ENCODE measurements at regions not wholly inside any gene's neighbourhood (a gene's known extent, or its start where the extent isn't known, plus 50 kb on each side); places are given as distances from the start of the nearest gene placed in this dataset.

- H3K4me2 ChIP-seq (ENCODE audit: low read length): no peak overlapping the region
- H3K27ac ChIP-seq (ENCODE audit: low read depth, low read length, poor library complexity, severe bottlenecking): no peak overlapping the region
- no peaks in the 10 kb centered on the region for H4K20me1 ChIP-seq (ENCODE audit: insufficient read depth, low read length)
- H3K36me3 ChIP-seq (ENCODE audit: insufficient read depth, low read length): no peaks in the 10 kb centered on the region
- H3K4me1 ChIP-seq (ENCODE audit: insufficient read depth, low read length, poor library complexity, severe bottlenecking): peaks cover 4% of the 10 kb centered on the region
- H3K4me3 ChIP-seq (ENCODE audit: low read depth, low read length, poor library complexity, severe bottlenecking): no peak overlapping the region
- intact Hi-C loops (cut with micrococcal nuclease; ENCODE audit: unreplicated experiment): no loop called here
- ChIA-PET CTCF (ENCODE audit: unreplicated experiment) (no interaction called here), POLR2A (interaction anchor here (0.9 to 1.5 kb wide), 2 partner anchors 8 to 9 kb away, joined by 4 to 6 read pairs; no protein-coding TSS in a partner anchor)
- TF ChIP-seq CTCF (conservative IDR thresholded peaks at IDR 0.05; ENCODE audit: low read length) (no peak), EZH2phosphoT487 (IDR thresholded peaks at IDR 0.05; ENCODE audit: borderline replicate concordance, low read depth, low read length) (no peak)
- no peaks in the 10 kb centered on the region for H3K9me3 ChIP-seq (ENCODE audit: low read length)
- no peak for DNase-seq (ENCODE audit: low spot score)
- BruUV-seq (replicated peaks): no TSS peak
- no peak overlapping the region for H2AFZ ChIP-seq (ENCODE audit: low read length)
- H3K79me2 ChIP-seq (ENCODE audit: insufficient read depth, low read depth, low read length): no peaks in the 10 kb centered on the region
- no peaks in the 10 kb centered on the region for H3K9me2 ChIP-seq (ENCODE audit: insufficient read depth, low read length)
Measured at GRCh38 chr6:14621518-14621917, 503.9 kb downstream of the CD83 start.

GRCh38 chr6:14622085-14622484, 504.5 kb downstream of the CD83 start:
- no peak for DNase-seq (ENCODE audit: low spot score)
- BruUV-seq (replicated peaks): no TSS peak
- no peak overlapping the region for H3K4me2 ChIP-seq (ENCODE audit: low read length)
- no peak overlapping the region for H3K27ac ChIP-seq (ENCODE audit: low read depth, low read length, poor library complexity, severe bottlenecking)
- TF ChIP-seq EZH2phosphoT487 (IDR thresholded peaks at IDR 0.05; ENCODE audit: borderline replicate concordance, low read depth, low read length): no peak
- no peak for TF ChIP-seq CTCF (conservative IDR thresholded peaks at IDR 0.05; ENCODE audit: low read length)
- CTCF ChIA-PET (ENCODE audit: unreplicated experiment): interaction anchor here (0.6 kb wide), 1 partner anchor 736 kb away, joined by 3 read pairs; no protein-coding TSS in a partner anchor
- H3K79me2 ChIP-seq (ENCODE audit: insufficient read depth, low read depth, low read length): no peaks in the 10 kb centered on the region
- POLR2A ChIA-PET: interaction anchor here (0.9 to 1.5 kb wide), 2 partner anchors 8 to 9 kb away, joined by 4 to 6 read pairs; no protein-coding TSS in a partner anchor
- H3K4me1 ChIP-seq (ENCODE audit: insufficient read depth, low read length, poor library complexity, severe bottlenecking): peaks cover 4% of the 10 kb centered on the region
- no peaks in the 10 kb centered on the region for H4K20me1 ChIP-seq (ENCODE audit: insufficient read depth, low read length)
- H3K4me3 ChIP-seq (ENCODE audit: low read depth, low read length, poor library complexity, severe bottlenecking): no peak overlapping the region
- intact Hi-C loops (cut with micrococcal nuclease; ENCODE audit: unreplicated experiment): no loop called here
- H3K36me3 ChIP-seq (ENCODE audit: insufficient read depth, low read length): no peaks in the 10 kb centered on the region
- H2AFZ ChIP-seq (ENCODE audit: low read length): no peak overlapping the region
- no peaks in the 10 kb centered on the region for H3K9me2 ChIP-seq (ENCODE audit: insufficient read depth, low read length)
- H3K9me3 ChIP-seq (ENCODE audit: low read length): no peaks in the 10 kb centered on the region

GRCh38 chr6:14622909-14623505, 505.4 kb downstream of the CD83 start:
- Histone ChIP-seq H3K4me2 (ENCODE audit: low read length) (no peak overlapping the region), H3K4me3 (ENCODE audit: low read depth, low read length, poor library complexity, severe bottlenecking) (no peak overlapping the region), H4K20me1 (ENCODE audit: insufficient read depth, low read length) (no peaks in the 10 kb centered on the region), H3K36me3 (ENCODE audit: insufficient read depth, low read length) (no peaks in the 10 kb centered on the region), H3K27ac (ENCODE audit: low read depth, low read length, poor library complexity, severe bottlenecking) (no peak overlapping the region), H3K79me2 (ENCODE audit: insufficient read depth, low read depth, low read length) (no peaks in the 10 kb centered on the region), H2AFZ (ENCODE audit: low read length) (no peak overlapping the region), H3K4me1 (ENCODE audit: insufficient read depth, low read length, poor library complexity, severe bottlenecking) (peaks cover 4% of the 10 kb centered on the region), H3K9me3 (ENCODE audit: low read length) (no peaks in the 10 kb centered on the region), H3K9me2 (ENCODE audit: insufficient read depth, low read length) (no peaks in the 10 kb centered on the region)
- intact Hi-C loops (cut with micrococcal nuclease; ENCODE audit: unreplicated experiment): no loop called here
- POLR2A ChIA-PET: interaction anchor here (0.9 to 1.5 kb wide), 2 partner anchors 9 to 489 kb away, joined by 3 to 6 read pairs; no protein-coding TSS in a partner anchor
- DNase-seq (ENCODE audit: low spot score): no peak
- no TSS peak for BruUV-seq (replicated peaks)
- TF ChIP-seq EZH2phosphoT487 (IDR thresholded peaks at IDR 0.05; ENCODE audit: borderline replicate concordance, low read depth, low read length): no peak
- no peak for TF ChIP-seq CTCF (conservative IDR thresholded peaks at IDR 0.05; ENCODE audit: low read length)
- CTCF ChIA-PET (ENCODE audit: unreplicated experiment): no interaction called here
